Urothelium cell line (cell line): ENCODE measurements at regions not wholly inside any gene's neighbourhood (a gene's known extent, or its start where the extent isn't known, plus 50 kb on each side); places are given as distances from the start of the nearest gene placed in this dataset.

ENCODE experiments used
- DNase-seq: peaks from one replicate; pipeline ENCODE4 v3.0.0; 2011; ENCODE audit warnings: low spot score, mixed read lengths
- FAIRE-seq: peaks from 2 replicates; lab custom pipeline; 2011; peaks lifted over from hg19 to GRCh38; lab: Jason Lieb, UNC

DNA sequence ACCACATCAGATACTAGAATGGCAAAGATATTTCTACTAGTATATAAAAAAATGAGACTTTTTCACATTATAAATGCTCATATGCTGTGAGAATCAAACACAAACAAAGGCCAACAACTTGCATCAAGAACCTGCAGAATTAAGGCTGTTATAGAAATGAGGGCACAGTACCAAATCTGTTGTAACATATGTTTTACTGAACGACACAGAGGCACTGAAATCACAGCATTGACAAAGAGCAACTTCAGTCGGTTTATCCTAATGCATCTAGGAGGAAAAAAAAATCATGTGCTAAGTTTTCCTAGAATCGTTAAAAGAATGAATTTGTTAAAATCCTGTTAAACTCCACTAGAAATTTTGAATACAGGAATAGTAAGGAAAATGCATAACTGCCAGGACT is 617.4 kb upstream of the NETO1 start:
- FAIRE-seq: no peak
- no peak for DNase-seq

DNA sequence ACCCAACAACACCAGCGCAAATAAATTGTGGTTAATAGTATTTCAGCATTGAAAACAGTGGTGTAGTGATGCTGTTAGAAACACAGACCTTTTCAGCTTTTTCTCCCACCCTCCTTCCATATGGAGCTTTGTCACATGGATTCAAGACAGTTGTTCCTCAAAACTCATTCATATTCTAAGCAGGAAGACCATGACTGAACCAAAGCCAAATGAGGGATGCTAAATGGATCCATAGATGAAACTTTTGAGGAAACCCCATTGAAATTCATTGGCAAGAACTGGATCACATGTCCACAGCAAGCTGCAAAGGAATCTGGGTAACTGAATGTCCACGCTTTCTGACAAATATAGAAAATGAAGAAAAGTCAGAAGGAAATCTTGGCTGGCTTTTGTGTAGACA is 615.1 kb upstream of the NETO1 start:
- FAIRE-seq (no peak), DNase-seq (no peak)

- FAIRE-seq (no peak), DNase-seq (no peak)
Observed at GRCh38 chr18:73479477-73479876, 611.7 kb upstream of the NETO1 start.

- FAIRE-seq (no peak), DNase-seq (no peak)
Observed at GRCh38 chr18:73478191-73478590, 610.4 kb upstream of the NETO1 start.

DNA sequence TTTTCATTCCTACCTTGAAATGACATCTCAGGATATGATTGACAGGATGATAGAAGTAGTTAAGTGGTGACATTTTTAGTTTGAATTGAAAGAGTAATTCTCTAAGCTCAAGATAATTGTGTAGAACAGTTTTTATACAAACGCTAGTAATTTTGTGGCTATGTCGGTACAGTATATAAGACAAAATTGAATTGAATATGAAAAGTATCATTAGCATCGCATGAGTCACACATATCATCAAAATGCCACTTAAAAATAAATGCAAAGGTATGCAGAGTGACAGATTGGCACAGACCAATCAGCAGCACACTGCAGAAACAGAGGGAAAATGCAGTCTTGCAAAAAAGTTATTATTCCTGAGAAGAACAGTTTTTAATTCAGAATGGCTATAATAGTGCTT is 608.2 kb upstream of the NETO1 start:
- FAIRE-seq (no peak), DNase-seq (no peak)

GRCh38 chr18:73462092-73462491 is 594.3 kb upstream of the NETO1 start:
- no peak for DNase-seq
- no peak for FAIRE-seq

GRCh38 chr18:73461780-73462059 is 593.9 kb upstream of the NETO1 start:
- FAIRE-seq: no peak

DNA sequence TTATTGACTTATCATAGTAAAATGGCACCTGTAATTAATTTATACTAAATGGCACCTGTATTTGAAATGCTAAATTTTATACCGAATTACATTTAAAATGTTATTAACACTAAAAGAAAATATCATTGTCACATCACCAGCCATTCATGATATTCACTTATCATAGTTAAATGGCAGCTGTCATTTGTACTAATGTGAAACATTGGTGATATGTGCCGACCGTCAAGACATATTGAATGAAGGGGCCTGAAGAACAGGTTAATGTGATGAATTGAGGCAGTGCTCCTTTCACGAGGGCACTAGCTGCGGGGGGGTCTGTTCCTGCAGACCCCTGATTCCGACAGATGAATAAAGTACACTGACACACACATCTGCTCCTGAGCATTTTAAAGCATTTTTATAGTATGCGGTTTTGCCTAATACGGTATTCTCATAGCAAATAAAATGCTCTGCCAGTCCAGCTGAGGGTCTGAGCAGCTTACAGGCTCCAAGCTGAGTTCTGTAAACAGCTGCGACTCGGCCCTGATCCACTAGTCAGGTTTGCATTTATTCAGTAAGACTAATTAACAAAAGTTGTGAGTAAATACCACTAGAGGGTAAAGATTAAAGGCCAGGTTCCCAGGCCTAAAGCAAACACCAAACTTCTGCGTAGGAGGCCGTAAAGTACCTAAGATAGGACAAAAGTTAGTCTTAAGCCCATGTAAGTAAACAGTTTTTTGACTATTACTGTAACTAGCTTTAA is 593.4 kb upstream of the NETO1 start:
- DNase-seq: no peak
- FAIRE-seq: no peak

More at GRCh38 chr18:73461780-73462059, 593.9 kb upstream of the NETO1 start:
- DNase-seq: no peak

DNA sequence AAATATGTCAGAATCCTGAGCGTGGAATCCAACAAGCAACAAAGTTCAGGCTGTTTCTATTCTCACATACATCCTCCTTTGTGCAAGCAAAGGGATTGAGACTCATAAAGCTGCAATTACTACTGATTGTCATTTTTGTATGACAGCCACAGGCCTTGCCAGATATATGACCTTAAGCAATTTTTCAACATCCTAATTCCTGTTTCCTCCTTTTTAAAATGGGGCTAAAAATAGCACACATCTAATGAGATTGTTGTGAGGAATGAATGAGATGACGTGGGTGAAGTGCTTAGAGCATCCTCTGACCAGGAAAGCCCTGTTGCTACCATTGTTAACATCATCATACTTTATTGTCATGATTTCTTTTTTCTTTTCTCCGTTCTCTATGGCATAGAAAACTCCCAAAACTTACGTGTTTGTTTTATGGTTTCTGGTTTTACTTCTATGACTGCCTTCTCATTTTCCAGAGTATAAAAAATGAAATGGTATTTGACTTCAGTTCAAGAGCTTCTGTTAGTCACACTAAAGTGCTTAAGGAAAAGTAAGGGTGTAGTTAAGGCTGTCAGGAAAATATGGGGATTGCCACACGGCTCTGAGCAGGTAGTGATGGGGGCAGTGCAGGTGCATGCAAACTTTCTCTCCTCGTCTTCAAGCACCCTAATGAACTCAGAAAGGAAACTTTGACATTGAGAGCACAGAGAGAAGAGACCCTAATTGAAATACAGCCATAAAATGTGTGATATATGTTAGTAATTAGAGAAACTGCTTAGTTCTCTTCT is 590.6 kb upstream of the NETO1 start:
- no peak for DNase-seq
- no peak for FAIRE-seq

DNA sequence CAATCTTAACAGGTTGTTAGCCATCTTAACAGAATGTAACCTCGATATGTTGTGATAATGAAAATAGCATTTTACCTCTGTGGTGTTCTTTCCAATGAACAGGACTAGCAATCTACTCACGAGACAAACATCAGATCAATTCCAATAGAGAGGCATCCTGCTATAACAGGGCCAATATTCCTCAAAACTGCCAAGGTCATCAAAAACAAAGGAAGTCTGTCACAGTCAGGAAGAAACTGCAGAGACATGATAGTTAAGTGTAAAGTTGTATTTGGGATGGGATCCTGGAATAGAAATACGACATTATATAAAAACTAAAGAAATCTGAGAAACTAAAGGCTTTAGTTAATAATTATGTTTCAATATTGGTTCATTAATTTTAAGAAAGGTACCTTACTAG is 588.9 kb upstream of the NETO1 start:
- DNase-seq (no peak), FAIRE-seq (no peak)

- DNase-seq: no peak
- FAIRE-seq: no peak
Observed at GRCh38 chr18:73452866-73453265, 585.1 kb upstream of the NETO1 start.

DNA sequence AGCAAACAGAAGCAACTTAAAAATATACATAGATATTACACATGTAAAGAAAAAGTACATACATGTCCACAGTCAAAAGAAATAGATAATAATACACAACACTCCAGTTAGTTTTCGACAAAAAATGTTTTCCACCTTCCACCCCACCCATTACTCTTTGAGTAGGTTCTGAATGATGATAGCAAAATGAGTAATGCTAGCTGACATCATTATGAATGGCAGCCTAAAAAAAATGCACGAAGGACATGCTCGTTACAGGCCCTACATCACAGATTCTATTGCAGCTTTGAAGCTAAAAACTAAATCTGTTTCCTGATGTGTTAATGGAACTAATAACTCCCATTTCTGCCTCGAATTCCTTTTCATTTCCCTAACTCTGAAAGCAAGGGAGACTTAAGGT is 578.7 kb upstream of the NETO1 start:
- DNase-seq (no peak), FAIRE-seq (no peak)

DNA sequence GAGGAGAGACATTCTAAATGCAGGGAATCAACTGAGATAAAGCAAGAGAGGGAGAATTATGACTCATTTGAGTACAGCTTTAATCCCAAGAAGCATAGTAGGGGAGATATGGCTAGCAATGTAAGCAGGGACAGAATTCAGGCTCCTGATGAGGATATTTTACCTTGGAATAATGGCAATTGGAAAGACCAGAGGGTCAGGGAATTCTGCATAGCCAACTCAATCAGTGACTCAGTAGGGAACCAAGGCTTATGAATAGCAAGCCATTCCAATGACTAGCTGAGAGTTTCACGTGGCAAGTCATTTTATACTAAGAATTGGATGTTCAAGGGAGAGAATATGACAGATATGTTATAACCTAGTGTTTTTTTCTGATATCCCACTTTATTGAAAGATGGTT is 563.8 kb upstream of the NETO1 start:
- FAIRE-seq (no peak), DNase-seq (no peak)

DNA sequence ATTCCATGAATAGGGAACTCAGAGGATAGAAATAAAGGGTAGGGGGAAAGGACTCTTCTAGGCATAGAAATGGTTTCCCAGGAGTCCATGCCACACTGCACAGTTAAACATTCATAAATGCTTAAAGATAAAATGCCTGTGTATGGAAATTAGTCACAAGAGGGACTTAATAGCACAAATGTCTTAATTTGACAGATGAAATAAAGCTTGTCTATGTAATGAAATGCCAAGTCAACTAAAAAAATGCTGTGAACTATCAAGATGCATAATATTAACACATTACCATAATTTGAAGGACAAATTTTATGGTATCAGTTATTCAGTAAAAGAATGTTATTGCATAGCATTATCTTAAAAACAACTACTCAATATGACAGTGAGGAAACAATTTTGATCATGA is 553.2 kb upstream of the NETO1 start:
- DNase-seq (no peak), FAIRE-seq (no peak)

- DNase-seq (no peak), FAIRE-seq (no peak)
Observed at GRCh38 chr18:73419531-73419930, 551.7 kb upstream of the NETO1 start.

DNA sequence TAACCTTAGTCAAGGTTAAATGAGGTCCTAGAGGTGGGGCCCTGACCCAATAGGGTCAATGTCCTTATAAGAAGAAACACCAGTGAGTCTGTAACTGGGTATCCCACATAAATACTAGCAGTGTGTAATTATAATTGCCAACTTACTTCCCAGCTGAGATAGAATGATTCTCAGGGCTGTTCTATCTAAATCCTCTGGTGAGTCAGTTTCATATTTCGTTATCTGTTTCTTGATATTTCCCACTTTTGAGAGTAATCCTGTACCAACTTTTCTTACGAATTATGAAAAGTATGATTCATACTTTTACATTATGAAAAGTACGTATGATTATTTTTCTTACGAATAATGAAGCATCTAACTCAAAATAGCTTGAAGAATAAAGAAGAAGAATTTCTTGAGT is 546.8 kb upstream of the NETO1 start:
- DNase-seq (no peak), FAIRE-seq (no peak)

- FAIRE-seq (no peak), DNase-seq (no peak)
Observed at GRCh38 chr18:73414069-73414468, 546.3 kb upstream of the NETO1 start.

- FAIRE-seq (no peak), DNase-seq (no peak)
Observed at GRCh38 chr18:73409242-73409641, 541.5 kb upstream of the NETO1 start.

DNA sequence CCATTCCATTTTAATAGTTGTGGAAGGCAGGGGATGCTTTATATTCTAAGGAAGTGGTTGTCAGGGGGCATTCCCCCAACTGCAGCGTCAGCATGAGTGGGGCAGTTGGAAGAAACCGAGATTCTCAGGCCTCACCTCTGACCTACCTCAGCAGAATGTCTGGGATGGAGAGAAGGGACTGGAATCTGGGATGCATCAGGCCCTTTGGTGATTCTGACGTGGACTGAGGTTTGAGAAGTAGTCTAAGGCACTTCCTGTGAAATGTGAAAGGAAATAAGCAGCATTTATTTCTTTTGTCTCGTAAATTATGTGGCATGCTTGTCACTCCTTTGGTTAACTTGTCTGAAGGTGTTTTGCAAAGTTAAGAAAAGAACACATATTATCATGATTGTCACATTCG is 540.7 kb upstream of the NETO1 start:
- no peak for DNase-seq
- FAIRE-seq: no peak

GRCh38 chr18:73407506-73407905 is 539.7 kb upstream of the NETO1 start:
- DNase-seq (no peak), FAIRE-seq (no peak)

- DNase-seq (no peak), FAIRE-seq (no peak)
Observed at GRCh38 chr18:73384246-73384645, 516.5 kb upstream of the NETO1 start.

DNA sequence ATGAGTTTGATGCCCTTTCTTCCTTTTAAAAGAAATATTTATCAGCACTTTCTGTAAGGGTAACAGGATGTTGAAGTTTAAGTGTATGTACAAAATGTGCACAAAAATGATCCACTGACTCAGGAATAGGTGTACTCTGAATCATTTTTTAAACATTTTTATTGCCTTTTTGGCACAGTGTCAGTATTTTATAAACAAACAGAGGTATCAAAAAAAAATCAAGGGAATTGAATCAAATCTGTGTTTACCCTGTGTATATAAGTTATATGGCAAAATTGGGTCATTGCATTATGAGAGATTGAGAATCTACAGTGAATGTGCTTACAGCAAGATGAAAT is 513.9 kb upstream of the NETO1 start:
- DNase-seq (no peak), FAIRE-seq (no peak)
